HepG2 (cell line): ENCODE measurements at regions not wholly inside any gene's neighbourhood (a gene's known extent, or its start where the extent isn't known, plus 50 kb on each side); places are given as distances from the start of the nearest gene placed in this dataset.

Source experiments
- ATAC-seq: fragments of 200-7000 bp; cut with Tn5 transposase; 3 replicates; pipeline ENCODE4 v1.9.1; 2020; ENCODE audit warnings: mild to moderate bottlenecking, moderate library complexity
- BruUV-seq: library from RNA; stranded (reverse); fragments of 400-500 nt; replicated peaks from 2 replicates; lab custom pipeline; 2021; lab: Mats Ljungman, UMichigan
- CTCF ChIA-PET: fragments of 300-600 bp; formaldehyde crosslinking; extraction: SDS; loops from one replicate; lab custom pipeline; 2021; ENCODE audit warnings: low total read pairs, inconsistent platforms, low intra/inter-chr PET ratio; lab: Yijun Ruan, JAX
- POLR2A ChIA-PET: fragments of 350-600 bp; sonication (Branson Sonifier 250); formaldehyde crosslinking; loops from one replicate; lab custom pipeline; 2020; ENCODE audit warnings: antibody characterized with exemption, inconsistent platforms; lab: Yijun Ruan, JAX
- DNase-seq: peaks from one replicate; pipeline ENCODE4 v3.0.0-alpha.2; 2015; ENCODE audit warnings: low spot score
- FAIRE-seq: peaks from 3 replicates; lab custom pipeline; 2011; peaks lifted over from hg19 to GRCh38; lab: Jason Lieb, UNC
- H2AFZ ChIP-seq: one replicate; pipeline ENCODE4 v1.6.1; 2011; ENCODE audit warnings: low read length, inconsistent platforms
- H3K27ac ChIP-seq: fragments of 300-600 bp; 3 replicates; pipeline ENCODE4 v1.8.0; 2011; ENCODE audit warnings: mixed run types, mild to moderate bottlenecking, mixed read lengths, low read length, inconsistent platforms; ENCODE audit not compliant: insufficient read depth; ENCODE audit errors: extremely low read length
- H3K27me3 ChIP-seq, 2 experiments: fragments of 200-600 bp in 1 of 2; 2 replicates in 1 of 2; 3 replicates in 1 of 2; pipeline versions ENCODE4 v1.6.0 to v1.8.0; 2011; ENCODE audit warnings: low read length in 2 of 2, mild to moderate bottlenecking in 2 of 2, moderate library complexity in 2 of 2, inconsistent platforms in 1 of 2; ENCODE audit not compliant: insufficient read depth in 2 of 2, control insufficient read depth in 1 of 2
- H3K36me3 ChIP-seq, 2 experiments: fragments of 200-600 bp in 1 of 2; replicated peaks in 1 of 2; 2 replicates in 1 of 2; 3 replicates in 1 of 2; pipeline versions ENCODE4 v1.5.1 to v1.8.0; 2011; ENCODE audit warnings: low read length in 2 of 2, inconsistent platforms in 1 of 2; ENCODE audit not compliant: insufficient read depth in 2 of 2, control insufficient read depth in 1 of 2
- H3K4me1 ChIP-seq: 2 replicates; pipeline ENCODE4 v1.5.1; 2012; ENCODE audit warnings: low read length, inconsistent platforms; ENCODE audit not compliant: insufficient read depth
- H3K4me2 ChIP-seq: 2 replicates; pipeline ENCODE4 v1.6.0; 2011; ENCODE audit warnings: low read depth, low read length, inconsistent platforms
- H3K4me3 ChIP-seq, 3 experiments: fragments of 200-600 bp in 1 of 3; sonication (generic), shearing (Covaris generic) in 1 of 3; replicated peaks in 1 of 3; 2 replicates each; pipeline ENCODE4 v1.5.1; 2011 to 2016; ENCODE audit warnings: low read length in 3 of 3, inconsistent platforms in 2 of 3, low read depth in 2 of 3, mild to moderate bottlenecking in 2 of 3, control low read depth in 1 of 3, mixed read lengths in 1 of 3; ENCODE audit not compliant: insufficient read depth in 1 of 3
- H3K79me2 ChIP-seq: one replicate; pipeline ENCODE4 v1.6.1; 2011; ENCODE audit warnings: low read length, inconsistent platforms; ENCODE audit not compliant: insufficient read depth
- H3K9ac ChIP-seq: 2 replicates; pipeline ENCODE4 v1.6.0; 2011; ENCODE audit warnings: mild to moderate bottlenecking, low read depth, low read length, inconsistent platforms; ENCODE audit not compliant: insufficient read depth
- H3K9me3 ChIP-seq: 2 replicates; pipeline ENCODE4 v1.5.1; 2012; ENCODE audit warnings: mild to moderate bottlenecking, low read length
- H4K20me1 ChIP-seq: 2 replicates; pipeline ENCODE4 v1.6.0; 2011; ENCODE audit warnings: inconsistent platforms, mild to moderate bottlenecking, low read length, moderate library complexity; ENCODE audit not compliant: insufficient read depth
- FOXK2 ChIP-seq: fragments of 450-650 bp; IDR thresholded peaks from 2 replicates; pipeline ENCODE4 v1.6.1; 2016
- HBP1 ChIP-seq: IDR thresholded peaks from 2 replicates; pipeline ENCODE4 v1.6.1; 2016; ENCODE audit warnings: low read depth, control low read depth
- HDAC2 ChIP-seq: sonication (generic); formaldehyde crosslinking; IDR thresholded peaks from 2 replicates; pipeline ENCODE4 v1.4.0; 2020; ENCODE audit warnings: missing genetic modification reagents
- KAT8 ChIP-seq: IDR thresholded peaks from 2 replicates; pipeline ENCODE4 v1.6.1; 2016; ENCODE audit warnings: missing genetic modification reagents, missing compliant biosample characterization
- LBX2 ChIP-seq: sonication (generic); formaldehyde crosslinking; IDR thresholded peaks from 2 replicates; pipeline ENCODE4 v1.5.0; 2020; ENCODE audit warnings: missing genetic modification reagents, mild to moderate bottlenecking, borderline replicate concordance
- MAF1 ChIP-seq: sonication (generic); formaldehyde crosslinking; IDR thresholded peaks from 2 replicates; pipeline ENCODE4 v1.5.0; 2020; ENCODE audit warnings: missing genetic modification reagents, borderline replicate concordance
- MXD1 ChIP-seq: sonication (generic); formaldehyde crosslinking; IDR thresholded peaks from 2 replicates; pipeline ENCODE4 v1.4.0; 2020; ENCODE audit warnings: mild to moderate bottlenecking, missing genetic modification reagents
- MXI1 ChIP-seq: IDR thresholded peaks from 3 replicates; pipeline ENCODE4 v1.6.1; 2012; ENCODE audit warnings: low read depth, low read length, inconsistent platforms, borderline replicate concordance
- NR3C1 ChIP-seq: sonication (generic); formaldehyde crosslinking; IDR thresholded peaks from 2 replicates; pipeline ENCODE4 v1.4.0; 2020; ENCODE audit warnings: missing genetic modification reagents
- PHF8 ChIP-seq: sonication (generic); formaldehyde crosslinking; IDR thresholded peaks from 2 replicates; pipeline ENCODE4 v1.5.0; 2020; ENCODE audit warnings: missing genetic modification reagents
- TEF ChIP-seq: sonication (generic); formaldehyde crosslinking; IDR thresholded peaks from 2 replicates; pipeline ENCODE4 v1.5.0; 2020; ENCODE audit warnings: missing genetic modification reagents
- THAP11 ChIP-seq: IDR thresholded peaks from 2 replicates; pipeline ENCODE4 v1.6.1; 2016; ENCODE audit warnings: missing biosample characterization, missing genetic modification reagents
- U2AF2 ChIP-seq: fragments of 200-400 bp; formaldehyde crosslinking; IDR thresholded peaks from 2 replicates; pipeline ENCODE4 v1.6.1; 2017; ENCODE audit warnings: low read depth, mild to moderate bottlenecking, low read length
- ZEB1 ChIP-seq: IDR thresholded peaks from 2 replicates; pipeline ENCODE4 v1.6.1; 2012; ENCODE audit warnings: mild to moderate bottlenecking, low read depth, inconsistent platforms; ENCODE audit not compliant: insufficient replicate concordance
- ZNF136 ChIP-seq: sonication (generic); formaldehyde crosslinking; IDR thresholded peaks from 2 replicates; pipeline ENCODE4 v1.8.1; 2022; ENCODE audit warnings: low read depth, mild to moderate bottlenecking, moderate library complexity, missing genetic modification reagents
- ZNF615 ChIP-seq: sonication (generic); formaldehyde crosslinking; IDR thresholded peaks from 2 replicates; pipeline ENCODE4 v1.5.0; 2020; ENCODE audit warnings: mild to moderate bottlenecking, missing genetic modification reagents, borderline replicate concordance
- ZNF704 ChIP-seq: sonication (generic); formaldehyde crosslinking; IDR thresholded peaks from 2 replicates; pipeline ENCODE4 v1.8.1; 2023; ENCODE audit warnings: mild to moderate bottlenecking, inconsistent platforms, moderate library complexity, missing genetic modification reagents, borderline replicate concordance
- ZNF749 ChIP-seq: sonication (generic); formaldehyde crosslinking; IDR thresholded peaks from 2 replicates; pipeline ENCODE4 v1.8.0; 2022; ENCODE audit warnings: mild to moderate bottlenecking, missing genetic modification reagents, moderate library complexity, borderline replicate concordance
- ZNF784 ChIP-seq: sonication (generic); formaldehyde crosslinking; IDR thresholded peaks from 2 replicates; pipeline ENCODE4 v1.5.1; 2020; ENCODE audit warnings: missing genetic modification reagents, mild to moderate bottlenecking, borderline replicate concordance
- WGBS: methylation state at CpG from one replicate; pipeline ENCODE4 v1.1.6; 2017; ENCODE audit warnings: low lambda C conversion rate; 5-methylcytosine and 5-hydroxymethylcytosine counted together
- in situ Hi-C: cut with HindIII; loops from 2 replicates; pipeline ENCODE4 v1.10.0; 2017; ENCODE audit warnings: low pct_unique_long_range_greater_than_20kb; ENCODE audit not compliant: extremely low pct_ligation_motif_present
- intact Hi-C: fragments of 100-400 bp; cut with micrococcal nuclease; formaldehyde crosslinking; loops from one replicate; pipeline ENCODE4 v1.10.0; 2022; ENCODE audit not compliant: unreplicated experiment

- TF ChIP-seq ZNF749 (CRISPR knock-in tag) (no peak), FOXK2 (no peak), U2AF2 (no peak), ZNF615 (CRISPR knock-in tag) (no peak), MXI1 (no peak), ZNF136 (no peak), HBP1 (no peak), KAT8 (CRISPR knock-in tag) (no peak), NR3C1 (no peak), ZNF784 (CRISPR knock-in tag) (no peak), ZNF704 (no peak)
Observed at GRCh38 chr5:98568336-98568735, 205.1 kb upstream of the RGMB start (continued).

GRCh38 chr5:98569288-98569687 lies 204.2 kb upstream of the RGMB start:
- H3K4me2 ChIP-seq, result no peak overlapping the region
- no peaks in the 10 kb centered on the region for H3K79me2 ChIP-seq
- no peaks in the 10 kb centered on the region for H3K9me3 ChIP-seq
- H3K4me1 ChIP-seq, result no peaks in the 10 kb centered on the region
- H3K27me3 ChIP-seq, result no peaks in the 10 kb centered on the region
- no peak overlapping the region for H3K4me3 ChIP-seq
- no peak overlapping the region for H2AFZ ChIP-seq
- no peak for DNase-seq
- no peak for FAIRE-seq
- no peaks in the 10 kb centered on the region for H4K20me1 ChIP-seq
- 53% methylated on average over 4 of the region's 4 CpGs for whole genome bisulfite sequencing
- no peak overlapping the region for H3K27ac ChIP-seq
- POLR2A ChIA-PET, result no interaction called here
- H3K36me3 ChIP-seq, result no peaks in the 10 kb centered on the region
- no TSS peak for BruUV-seq
- in situ Hi-C loops, result no loop called here
- ATAC-seq, result no peak
- H3K9ac ChIP-seq, result no peak overlapping the region
- intact Hi-C loops, result no loop called here
- CTCF ChIA-PET, result no interaction called here
- TF ChIP-seq THAP11 (CRISPR knock-in tag) (no peak), NR3C1 (no peak), PHF8 (CRISPR knock-in tag) (no peak), ZEB1 (no peak), HDAC2 (no peak), MXD1 (CRISPR knock-in tag) (no peak), MAF1 (no peak), LBX2 (CRISPR knock-in tag) (no peak), TEF (CRISPR knock-in tag) (no peak)
